Prostate gland (tissue), 2 donors: ENCODE measurements at regions not wholly inside any gene's neighbourhood (a gene's known extent, or its start where the extent isn't known, plus 50 kb on each side); places are given as distances from the start of the nearest gene placed in this dataset.

Source experiments
- DNase-seq: peaks from one replicate; pipeline ENCODE4 v3.0.0-alpha.2; 2019; ENCODE audit warnings: low spot score
- H3K27ac ChIP-seq, 2 donors: fragments of 200-600 bp; sonication (generic); 2 replicates each; pipeline ENCODE4 v1.5.1; 2017 to 2019
- H3K27me3 ChIP-seq: fragments of 200-600 bp; sonication (generic); replicated peaks from 2 replicates; pipeline ENCODE4 v1.5.1; 2019; ENCODE audit not compliant: insufficient read depth
- H3K36me3 ChIP-seq, 2 donors: fragments of 200-600 bp; sonication (generic); 1 replicate in 1 of 2; 2 replicates in 1 of 2; pipeline versions ENCODE4 v1.5.1 to v1.8.1; 2017 to 2019
- H3K4me1 ChIP-seq: fragments of 200-600 bp; sonication (generic); replicated peaks from 2 replicates; pipeline ENCODE4 v1.5.1; 2019
- H3K4me3 ChIP-seq, 2 donors: fragments of 200-600 bp; sonication (generic); 2 replicates each; pipeline ENCODE4 v1.5.1; 2017 to 2019
- H3K9me3 ChIP-seq: fragments of 200-600 bp; sonication (generic); 2 replicates; pipeline ENCODE4 v1.5.1; 2017
- POLR2A ChIP-seq: fragments of 450-650 bp; IDR thresholded peaks from one replicate; pipeline ENCODE4 v1.6.1; 2016; ENCODE audit warnings: antibody characterized with exemption, mild to moderate bottlenecking
- POLR2AphosphoS5 ChIP-seq: sonication (generic); formaldehyde crosslinking; IDR thresholded peaks from one replicate; pipeline ENCODE4 v1.6.1; 2017; ENCODE audit warnings: antibody characterized with exemption
- WGBS: methylation state at CpG from one replicate; pipeline ENCODE4 v1.1.5; 2018; 5-methylcytosine and 5-hydroxymethylcytosine counted together
- intact Hi-C: fragments of 100-400 bp; cut with DNase I; formaldehyde crosslinking; loops from one replicate; pipeline ENCODE4 v1.14.2; 2022
- TF ChIP-seq, protein P1 (sequence below), 4 experiments: fragments of 200-600 bp in 2 of 4; fragments of 450-650 bp in 2 of 4; sonication (generic) in 2 of 4; IDR thresholded peaks; 1 replicate in 3 of 4; 2 replicates in 1 of 4; pipeline ENCODE4 v1.5.1; 2016 to 2019; ENCODE audit warnings: antibody characterized with exemption in 4 of 4, mild to moderate bottlenecking in 2 of 4, moderate library complexity in 2 of 4

DNA sequence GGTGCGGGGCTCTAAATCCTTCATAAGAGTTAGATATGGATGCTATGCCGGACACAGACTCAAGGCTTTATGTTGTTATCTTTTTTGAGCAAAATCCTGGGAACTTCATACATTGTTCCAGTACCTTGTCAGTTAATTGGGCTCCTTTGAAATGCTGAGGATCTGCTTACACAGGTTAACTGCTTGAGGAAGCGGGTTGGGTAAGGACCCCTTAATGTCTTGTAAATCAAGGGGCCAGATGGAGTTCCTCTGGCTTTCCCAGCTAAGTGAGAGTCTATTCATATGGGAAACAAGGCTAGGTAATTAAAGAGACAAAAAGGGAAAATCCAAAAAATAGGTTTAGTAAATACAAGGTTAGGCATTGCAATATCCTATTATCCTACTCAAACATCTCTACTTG, 141.5 kb downstream of the OR2B2 start:
- Histone ChIP-seq H3K4me1 (no peaks in the 10 kb centered on the region), H3K27ac (no peak overlapping the region), H3K9me3 (no peaks in the 10 kb centered on the region), H3K36me3 (no peaks in the 10 kb centered on the region), H3K27me3 (no peaks in the 10 kb centered on the region), H3K4me3 (no peak overlapping the region)
- DNase-seq: no peak
- intact Hi-C loops: loop anchor here (5.0 kb wide), 1 partner anchor 127 kb away; no protein-coding TSS in a partner anchor
- TF ChIP-seq, protein P1, sequence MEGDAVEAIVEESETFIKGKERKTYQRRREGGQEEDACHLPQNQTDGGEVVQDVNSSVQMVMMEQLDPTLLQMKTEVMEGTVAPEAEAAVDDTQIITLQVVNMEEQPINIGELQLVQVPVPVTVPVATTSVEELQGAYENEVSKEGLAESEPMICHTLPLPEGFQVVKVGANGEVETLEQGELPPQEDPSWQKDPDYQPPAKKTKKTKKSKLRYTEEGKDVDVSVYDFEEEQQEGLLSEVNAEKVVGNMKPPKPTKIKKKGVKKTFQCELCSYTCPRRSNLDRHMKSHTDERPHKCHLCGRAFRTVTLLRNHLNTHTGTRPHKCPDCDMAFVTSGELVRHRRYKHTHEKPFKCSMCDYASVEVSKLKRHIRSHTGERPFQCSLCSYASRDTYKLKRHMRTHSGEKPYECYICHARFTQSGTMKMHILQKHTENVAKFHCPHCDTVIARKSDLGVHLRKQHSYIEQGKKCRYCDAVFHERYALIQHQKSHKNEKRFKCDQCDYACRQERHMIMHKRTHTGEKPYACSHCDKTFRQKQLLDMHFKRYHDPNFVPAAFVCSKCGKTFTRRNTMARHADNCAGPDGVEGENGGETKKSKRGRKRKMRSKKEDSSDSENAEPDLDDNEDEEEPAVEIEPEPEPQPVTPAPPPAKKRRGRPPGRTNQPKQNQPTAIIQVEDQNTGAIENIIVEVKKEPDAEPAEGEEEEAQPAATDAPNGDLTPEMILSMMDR (IDR thresholded peaks at IDR 0.05): no peak
- TF ChIP-seq POLR2AphosphoS5: no peak
- no peak for TF ChIP-seq POLR2A
- 80% methylated on average over 3 of the region's 3 CpGs for WGBS

DNA sequence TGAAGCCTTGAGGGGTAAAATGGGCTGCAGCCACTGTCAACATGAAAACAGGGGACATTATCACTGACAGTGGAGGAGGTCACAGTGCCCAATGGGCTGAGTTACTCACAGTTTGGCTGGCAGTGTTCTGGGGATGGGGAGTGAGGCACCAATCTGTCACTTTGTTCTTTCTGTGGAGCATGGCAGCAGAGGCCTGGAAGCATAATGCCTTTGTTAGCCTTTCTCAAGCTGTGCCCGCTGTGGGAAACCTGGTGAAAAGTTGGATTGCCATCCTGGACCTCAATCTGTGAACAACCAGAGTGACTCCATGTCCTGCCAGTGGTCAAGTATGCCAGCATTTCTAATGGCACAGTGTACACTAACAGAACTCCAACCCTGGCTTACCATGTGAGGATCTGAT, 143.6 kb downstream of the OR2B2 start:
- H3K27ac ChIP-seq: no peak overlapping the region
- H3K9me3 ChIP-seq: no peaks in the 10 kb centered on the region
- intact Hi-C loops: no loop called here
- H3K4me3 ChIP-seq: no peak overlapping the region
- WGBS: 94% methylated on average over 1 of the region's 1 CpG
- H3K4me1 ChIP-seq: no peaks in the 10 kb centered on the region
- DNase-seq: no peak
- H3K36me3 ChIP-seq: no peaks in the 10 kb centered on the region
- no peaks in the 10 kb centered on the region for H3K27me3 ChIP-seq
- TF ChIP-seq POLR2A (no peak), POLR2AphosphoS5 (no peak)
- TF ChIP-seq, protein P1 (IDR thresholded peaks at IDR 0.05): no peak

DNA sequence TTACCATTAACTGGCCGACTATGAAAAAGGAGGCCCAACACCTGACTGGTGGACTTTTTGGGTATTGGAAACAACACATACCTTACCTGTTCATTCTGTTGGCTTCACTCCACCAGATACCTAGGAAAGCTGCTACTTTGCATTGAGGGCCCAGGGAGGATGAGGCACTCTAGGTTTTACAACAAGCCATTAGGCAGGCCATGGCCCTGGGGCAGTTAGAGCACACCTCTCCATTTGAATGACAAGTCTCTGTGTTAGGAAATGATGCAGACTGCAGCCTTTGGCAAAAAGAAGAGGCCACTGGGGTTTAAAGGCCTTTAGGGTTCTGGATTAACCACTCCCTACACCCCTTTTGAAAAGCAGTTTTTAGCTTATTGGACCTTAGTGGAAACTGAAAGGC, 144.3 kb downstream of the OR2B2 start:
- WGBS: 94% methylated on average over 1 of the region's 1 CpG
- intact Hi-C loops: no loop called here

DNA sequence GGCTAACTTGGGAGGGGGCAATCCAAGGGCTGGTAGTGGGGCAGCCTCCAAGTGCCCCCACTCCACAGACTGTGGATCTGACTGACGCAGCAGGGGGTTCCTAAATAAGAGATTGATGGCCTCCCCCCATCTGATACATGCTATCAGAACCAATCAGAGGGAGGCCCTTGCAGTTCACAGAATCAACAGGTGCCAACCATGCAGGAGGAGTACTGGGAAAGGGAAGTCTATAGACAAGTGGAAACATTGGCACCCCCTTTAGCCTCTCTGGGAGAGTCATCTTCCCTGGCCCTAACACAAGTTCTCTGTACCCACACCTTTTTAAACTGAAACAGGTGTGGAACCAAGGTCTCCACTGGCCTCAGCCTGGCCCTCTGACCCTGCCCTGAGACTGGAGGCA, 145.8 kb downstream of the OR2B2 start:
- Histone ChIP-seq H3K27me3 (no peaks in the 10 kb centered on the region), H3K9me3 (no peaks in the 10 kb centered on the region), H3K4me3 (no peak overlapping the region), H3K36me3 (no peaks in the 10 kb centered on the region), H3K27ac (no peak overlapping the region), H3K4me1 (no peaks in the 10 kb centered on the region)
- TF ChIP-seq POLR2A (no peak), POLR2AphosphoS5 (no peak)
- TF ChIP-seq, protein P1 (IDR thresholded peaks at IDR 0.05): no peak
- intact Hi-C loops: no loop called here
- WGBS: 89% methylated on average over 1 of the region's 1 CpG
- DNase-seq: no peak

More for the DNA sequence above, 144.3 kb downstream of the OR2B2 start:
- Histone ChIP-seq H3K4me1 (no peaks in the 10 kb centered on the region), H3K36me3 (no peaks in the 10 kb centered on the region), H3K9me3 (no peaks in the 10 kb centered on the region), H3K27ac (no peak overlapping the region), H3K4me3 (no peak overlapping the region), H3K27me3 (no peaks in the 10 kb centered on the region)
- no peak for DNase-seq
- TF ChIP-seq POLR2A: no peak
- TF ChIP-seq, protein P1 (IDR thresholded peaks at IDR 0.05): no peak
- TF ChIP-seq POLR2AphosphoS5: no peak

DNA sequence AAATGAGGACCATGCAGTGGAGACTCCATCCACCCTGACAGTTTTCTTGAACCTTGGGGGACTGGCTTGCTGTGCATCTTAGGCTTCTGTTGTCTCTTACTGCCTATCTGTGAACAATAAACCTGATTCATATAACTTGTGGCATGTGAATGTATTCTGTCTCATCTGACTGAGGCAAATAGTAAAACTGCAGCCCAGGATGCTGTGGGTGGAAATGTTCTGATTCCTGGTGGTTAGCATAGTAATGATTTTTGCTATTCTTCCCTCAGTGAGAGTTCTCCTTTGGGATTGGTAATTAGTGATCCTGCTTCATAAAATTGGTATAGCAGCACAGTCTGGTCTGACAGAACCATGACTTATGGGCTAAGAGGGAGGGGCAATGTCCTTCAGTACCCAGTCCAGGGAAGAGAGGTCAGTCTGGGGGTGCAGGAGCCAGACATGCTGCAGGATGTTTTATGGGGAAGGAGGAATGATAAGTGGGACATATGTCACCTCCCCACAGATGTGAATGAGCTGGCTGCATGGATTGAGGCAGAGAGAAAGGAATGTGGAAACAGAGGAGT, 147.1 kb downstream of the OR2B2 start:
- H3K27ac ChIP-seq: no peak overlapping the region
- H3K9me3 ChIP-seq: no peaks in the 10 kb centered on the region
- H3K4me3 ChIP-seq: no peak overlapping the region
- DNase-seq: no peak
- no peaks in the 10 kb centered on the region for H3K27me3 ChIP-seq
- TF ChIP-seq POLR2AphosphoS5: no peak
- TF ChIP-seq, protein P1 (IDR thresholded peaks at IDR 0.05): no peak
- no peak for TF ChIP-seq POLR2A
- H3K36me3 ChIP-seq: no peaks in the 10 kb centered on the region
- no peaks in the 10 kb centered on the region for H3K4me1 ChIP-seq
- intact Hi-C loops: no loop called here
